Neural progenitor cell (in vitro differentiated cells): ENCODE measurements at regions not wholly inside any gene's neighbourhood (a gene's known extent, or its start where the extent isn't known, plus 50 kb on each side); places are given as distances from the start of the nearest gene placed in this dataset.

Experiments used
- CTCF ChIP-seq: fragments of 200-600 bp; sonication (generic); IDR thresholded peaks from 2 replicates; pipeline ENCODE4 v1.5.1; 2017; ENCODE audit warnings: antibody characterized with exemption, mild to moderate bottlenecking
- EZH2 ChIP-seq: fragments of 200-600 bp; sonication (generic); IDR thresholded peaks from 2 replicates; pipeline ENCODE4 v1.6.1; 2017; ENCODE audit warnings: antibody characterized with exemption, mild to moderate bottlenecking, moderate library complexity
- EZH2phosphoT487 ChIP-seq: fragments of 200-600 bp; sonication (generic); IDR thresholded peaks from 2 replicates; pipeline ENCODE4 v1.6.1; 2017; ENCODE audit warnings: antibody characterized with exemption

- TF ChIP-seq EZH2 (no peak), CTCF (peak; percentile 53), EZH2phosphoT487 (no peak)
Measured at GRCh38 chr7:33673029-33673700, 232.2 kb upstream of the BMPER start.
